ENCODE measurements at regions not wholly inside any gene's neighbourhood (a gene's known extent, or its start where the extent isn't known, plus 50 kb on each side); places are given as distances from the start of the nearest gene placed in this dataset.

DNA sequence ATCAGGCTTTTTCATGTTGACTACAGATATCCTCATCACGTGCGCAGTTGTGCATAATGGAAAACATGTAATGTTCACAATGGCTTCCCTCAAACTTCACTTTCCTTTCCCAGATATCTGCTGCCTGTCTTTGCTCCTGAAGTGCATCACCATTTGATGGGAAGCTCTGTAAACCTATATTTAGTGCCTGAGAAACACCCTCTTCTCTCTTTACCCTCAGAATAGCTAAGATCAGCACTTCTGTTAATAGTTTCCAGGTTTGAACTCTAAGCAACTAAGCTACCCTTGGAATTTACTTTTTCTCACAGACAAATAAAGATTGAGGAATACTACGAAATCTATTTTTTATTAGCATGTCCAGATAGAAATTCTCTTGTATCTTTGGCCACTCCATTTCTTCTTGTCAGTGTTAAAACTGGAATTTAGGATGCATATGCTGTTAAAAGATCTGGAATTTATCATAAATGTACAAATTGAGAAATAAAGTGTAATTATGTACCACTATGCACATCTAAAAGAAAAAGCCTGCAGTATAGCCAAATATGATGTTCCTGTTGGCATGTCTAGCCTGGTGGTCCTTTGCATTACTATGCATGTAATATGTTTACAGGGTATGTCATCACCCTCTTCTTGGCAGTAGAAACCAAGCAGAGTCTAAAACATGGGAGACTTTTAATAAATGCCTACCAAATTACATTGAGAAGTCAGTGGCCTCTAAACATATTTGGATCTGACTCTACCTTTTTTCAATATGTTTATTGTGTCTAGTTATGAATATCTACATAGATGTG lies 278.7 kb downstream of the FIGN start (continued):
- TF ChIP-seq, protein P1, sequence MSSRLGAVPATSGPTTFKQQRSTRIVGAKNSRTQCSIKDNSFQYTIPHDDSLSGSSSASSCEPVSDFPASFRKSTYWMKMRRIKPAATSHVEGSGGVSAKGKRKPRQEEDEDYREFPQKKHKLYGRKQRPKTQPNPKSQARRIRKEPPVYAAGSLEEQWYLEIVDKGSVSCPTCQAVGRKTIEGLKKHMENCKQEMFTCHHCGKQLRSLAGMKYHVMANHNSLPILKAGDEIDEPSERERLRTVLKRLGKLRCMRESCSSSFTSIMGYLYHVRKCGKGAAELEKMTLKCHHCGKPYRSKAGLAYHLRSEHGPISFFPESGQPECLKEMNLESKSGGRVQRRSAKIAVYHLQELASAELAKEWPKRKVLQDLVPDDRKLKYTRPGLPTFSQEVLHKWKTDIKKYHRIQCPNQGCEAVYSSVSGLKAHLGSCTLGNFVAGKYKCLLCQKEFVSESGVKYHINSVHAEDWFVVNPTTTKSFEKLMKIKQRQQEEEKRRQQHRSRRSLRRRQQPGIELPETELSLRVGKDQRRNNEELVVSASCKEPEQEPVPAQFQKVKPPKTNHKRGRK (tag; IDR thresholded peaks at IDR 0.05): no peak
- TF ChIP-seq, protein P2, sequence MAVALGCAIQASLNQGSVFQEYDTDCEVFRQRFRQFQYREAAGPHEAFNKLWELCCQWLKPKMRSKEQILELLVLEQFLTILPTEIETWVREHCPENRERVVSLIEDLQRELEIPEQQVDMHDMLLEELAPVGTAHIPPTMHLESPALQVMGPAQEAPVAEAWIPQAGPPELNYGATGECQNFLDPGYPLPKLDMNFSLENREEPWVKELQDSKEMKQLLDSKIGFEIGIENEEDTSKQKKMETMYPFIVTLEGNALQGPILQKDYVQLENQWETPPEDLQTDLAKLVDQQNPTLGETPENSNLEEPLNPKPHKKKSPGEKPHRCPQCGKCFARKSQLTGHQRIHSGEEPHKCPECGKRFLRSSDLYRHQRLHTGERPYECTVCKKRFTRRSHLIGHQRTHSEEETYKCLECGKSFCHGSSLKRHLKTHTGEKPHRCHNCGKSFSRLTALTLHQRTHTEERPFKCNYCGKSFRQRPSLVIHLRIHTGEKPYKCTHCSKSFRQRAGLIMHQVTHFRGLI (CRISPR knock-in tag; IDR thresholded peaks at IDR 0.05): no peak
- no peak for TF ChIP-seq E2F3 (CRISPR knock-in tag; IDR thresholded peaks at IDR 0.05)
- TF ChIP-seq ZNF717 (CRISPR knock-in tag; IDR thresholded peaks at IDR 0.05): no peak
- TF ChIP-seq, protein P3, sequence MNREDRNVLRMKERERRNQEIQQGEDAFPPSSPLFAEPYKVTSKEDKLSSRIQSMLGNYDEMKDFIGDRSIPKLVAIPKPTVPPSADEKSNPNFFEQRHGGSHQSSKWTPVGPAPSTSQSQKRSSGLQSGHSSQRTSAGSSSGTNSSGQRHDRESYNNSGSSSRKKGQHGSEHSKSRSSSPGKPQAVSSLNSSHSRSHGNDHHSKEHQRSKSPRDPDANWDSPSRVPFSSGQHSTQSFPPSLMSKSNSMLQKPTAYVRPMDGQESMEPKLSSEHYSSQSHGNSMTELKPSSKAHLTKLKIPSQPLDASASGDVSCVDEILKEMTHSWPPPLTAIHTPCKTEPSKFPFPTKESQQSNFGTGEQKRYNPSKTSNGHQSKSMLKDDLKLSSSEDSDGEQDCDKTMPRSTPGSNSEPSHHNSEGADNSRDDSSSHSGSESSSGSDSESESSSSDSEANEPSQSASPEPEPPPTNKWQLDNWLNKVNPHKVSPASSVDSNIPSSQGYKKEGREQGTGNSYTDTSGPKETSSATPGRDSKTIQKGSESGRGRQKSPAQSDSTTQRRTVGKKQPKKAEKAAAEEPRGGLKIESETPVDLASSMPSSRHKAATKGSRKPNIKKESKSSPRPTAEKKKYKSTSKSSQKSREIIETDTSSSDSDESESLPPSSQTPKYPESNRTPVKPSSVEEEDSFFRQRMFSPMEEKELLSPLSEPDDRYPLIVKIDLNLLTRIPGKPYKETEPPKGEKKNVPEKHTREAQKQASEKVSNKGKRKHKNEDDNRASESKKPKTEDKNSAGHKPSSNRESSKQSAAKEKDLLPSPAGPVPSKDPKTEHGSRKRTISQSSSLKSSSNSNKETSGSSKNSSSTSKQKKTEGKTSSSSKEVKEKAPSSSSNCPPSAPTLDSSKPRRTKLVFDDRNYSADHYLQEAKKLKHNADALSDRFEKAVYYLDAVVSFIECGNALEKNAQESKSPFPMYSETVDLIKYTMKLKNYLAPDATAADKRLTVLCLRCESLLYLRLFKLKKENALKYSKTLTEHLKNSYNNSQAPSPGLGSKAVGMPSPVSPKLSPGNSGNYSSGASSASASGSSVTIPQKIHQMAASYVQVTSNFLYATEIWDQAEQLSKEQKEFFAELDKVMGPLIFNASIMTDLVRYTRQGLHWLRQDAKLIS (CRISPR knock-in tag; IDR thresholded peaks at IDR 0.05): no peak
- TF ChIP-seq SREBF1 (IDR thresholded peaks at IDR 0.05; ENCODE audit: borderline replicate concordance, low read depth, low read length): no peak
- no peak for TF ChIP-seq ETS2 (tag; IDR thresholded peaks at IDR 0.05; ENCODE audit: borderline replicate concordance, poor library complexity, severe bottlenecking)
